ENCODE measurements at regions not wholly inside any gene's neighbourhood (a gene's known extent, or its start where the extent isn't known, plus 50 kb on each side); places are given as distances from the start of the nearest gene placed in this dataset.
"Not testable (repeated sequence)": the region's sequence is repeated elsewhere in the genome, so short reads cannot be mapped to it uniquely, and the experiment has no call there.

DNA sequence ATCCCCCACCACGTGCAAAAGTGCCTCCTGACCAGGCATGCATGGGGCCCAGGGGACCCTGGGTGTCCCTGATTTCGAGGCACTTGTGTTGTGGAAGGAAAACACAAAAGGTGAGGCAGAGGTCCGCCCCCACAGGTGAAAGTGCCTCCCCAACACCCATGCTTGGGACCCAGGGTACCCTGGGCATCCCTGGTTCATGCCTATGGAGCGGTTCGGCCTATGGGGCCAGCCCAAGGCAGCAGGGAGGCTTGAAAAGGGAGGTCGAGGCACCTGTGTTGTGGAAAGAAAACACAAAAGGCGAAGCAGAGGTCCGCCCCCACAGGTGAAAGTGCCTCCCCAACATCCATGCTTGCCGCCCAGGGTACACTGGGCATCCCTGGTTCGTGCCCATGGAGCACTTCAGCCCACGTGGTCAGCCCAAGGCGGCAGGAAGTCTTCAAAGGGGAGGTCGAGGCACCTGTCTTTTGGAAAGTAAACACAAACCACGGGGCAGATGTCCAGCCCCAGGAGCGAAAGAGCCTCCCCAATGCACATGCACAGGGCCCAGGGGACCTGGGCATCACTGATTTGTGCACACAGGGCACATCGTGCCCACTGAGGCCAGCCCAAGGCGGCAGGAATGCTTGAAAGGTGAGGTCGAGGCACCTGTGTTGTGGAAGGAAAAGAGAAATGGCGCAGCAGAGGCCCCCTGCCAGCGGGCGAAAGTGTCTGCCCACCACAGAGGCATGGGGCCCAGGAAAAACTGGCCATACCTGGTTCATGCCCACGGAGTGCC, 375.5 kb downstream of the ALG10 start:
- DNase-seq: no peak

DNA sequence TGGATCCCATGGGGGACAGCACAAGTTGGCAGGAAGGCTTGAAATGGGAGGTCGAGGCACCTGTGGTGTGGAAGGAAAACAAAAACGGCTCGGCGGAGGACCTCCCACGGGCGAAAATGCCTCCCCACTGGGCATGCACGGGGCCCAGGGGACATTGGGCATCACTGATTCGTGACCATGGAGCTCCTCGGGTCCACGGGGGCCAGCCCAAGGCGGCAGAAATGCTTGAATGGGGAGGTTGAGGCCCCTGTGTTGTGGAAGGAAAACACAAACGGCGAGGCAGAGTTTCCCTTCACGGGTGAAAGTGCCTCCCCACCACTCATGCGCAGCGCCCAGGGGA, 376.0 kb downstream of the ALG10 start:
- DNase-seq: no peak

DNA sequence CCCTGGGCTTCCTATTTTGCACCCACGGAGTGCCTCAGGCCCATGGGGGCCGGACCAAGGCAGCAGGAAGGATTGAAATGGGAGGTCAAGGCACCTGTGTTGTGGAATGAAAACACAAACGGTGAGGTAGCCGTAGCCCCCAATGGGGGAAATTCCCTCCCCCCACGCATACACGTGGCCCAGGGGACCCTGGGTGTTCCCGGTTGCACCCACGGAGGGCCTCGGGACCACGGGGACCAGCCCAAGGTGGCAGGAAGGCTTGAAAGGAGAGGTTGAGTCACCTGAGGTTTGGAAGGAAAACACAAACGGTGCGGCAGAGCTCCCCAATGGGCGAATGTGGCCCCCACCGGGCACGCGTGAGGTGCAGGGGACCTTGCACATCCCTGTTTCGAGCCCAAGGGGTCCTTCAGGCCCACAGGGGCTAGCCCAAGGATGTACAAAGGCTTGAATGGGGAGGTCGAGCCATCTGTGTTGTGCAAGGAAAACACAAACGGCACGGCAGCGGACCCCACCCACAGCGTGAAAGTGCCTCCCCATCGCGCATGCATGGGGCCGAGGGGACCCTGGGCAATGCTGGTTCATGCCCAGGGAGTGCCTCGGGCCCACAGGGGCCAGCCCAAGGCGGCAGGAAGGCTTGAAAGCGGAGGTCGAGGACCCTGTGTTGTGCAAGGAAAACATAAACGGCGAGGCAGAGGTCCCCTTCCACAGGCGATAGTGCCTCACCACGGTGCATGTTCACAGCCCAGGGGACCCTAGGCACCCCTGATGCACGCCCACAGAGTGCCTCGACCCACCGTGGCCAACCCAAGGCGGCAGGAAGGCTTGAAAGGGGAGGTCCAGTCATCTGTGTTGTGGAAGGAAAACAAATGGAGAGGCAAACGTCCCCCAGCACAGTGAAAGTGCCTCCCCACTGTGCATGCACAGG, 376.7 kb downstream of the ALG10 start:
- DNase-seq: no peak

DNA sequence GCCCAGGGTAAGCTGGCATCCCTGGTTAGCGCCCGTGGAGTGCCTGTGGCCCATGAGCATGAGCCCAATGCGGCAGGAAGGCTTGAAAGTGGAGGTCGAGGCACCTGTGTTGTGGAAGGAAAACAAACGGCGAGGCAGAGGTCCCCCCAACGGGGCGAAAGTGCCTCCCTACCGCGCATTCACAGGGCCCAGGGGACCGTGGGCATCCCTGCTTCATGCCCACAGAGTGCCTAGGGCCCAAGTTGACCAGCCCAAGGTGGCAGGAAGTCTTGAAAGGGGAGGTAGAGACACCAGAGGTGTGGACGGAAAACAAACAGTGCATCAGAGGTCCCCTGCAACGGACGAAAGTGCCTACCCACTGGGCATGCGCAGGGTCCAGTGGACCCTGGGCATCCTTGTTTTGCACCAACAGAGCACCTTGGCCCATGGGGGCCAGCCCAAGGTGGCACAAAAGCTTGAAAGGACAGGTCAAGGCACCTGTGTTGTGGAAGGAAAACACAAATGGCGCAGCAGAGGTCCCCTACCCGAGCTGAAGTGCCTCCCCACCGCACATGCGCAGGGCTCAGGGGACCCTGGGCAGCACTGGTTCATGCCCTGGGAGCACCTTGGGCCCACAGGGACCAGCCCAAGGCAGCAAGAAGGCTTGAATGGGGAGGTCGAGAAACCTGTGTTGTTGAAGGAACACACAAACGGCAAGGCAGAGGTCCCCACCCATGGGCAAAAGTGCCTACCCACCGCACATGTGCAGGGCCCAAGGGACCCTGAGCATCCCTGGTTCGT, 377.5 kb downstream of the ALG10 start:
- DNase-seq: no peak

DNA sequence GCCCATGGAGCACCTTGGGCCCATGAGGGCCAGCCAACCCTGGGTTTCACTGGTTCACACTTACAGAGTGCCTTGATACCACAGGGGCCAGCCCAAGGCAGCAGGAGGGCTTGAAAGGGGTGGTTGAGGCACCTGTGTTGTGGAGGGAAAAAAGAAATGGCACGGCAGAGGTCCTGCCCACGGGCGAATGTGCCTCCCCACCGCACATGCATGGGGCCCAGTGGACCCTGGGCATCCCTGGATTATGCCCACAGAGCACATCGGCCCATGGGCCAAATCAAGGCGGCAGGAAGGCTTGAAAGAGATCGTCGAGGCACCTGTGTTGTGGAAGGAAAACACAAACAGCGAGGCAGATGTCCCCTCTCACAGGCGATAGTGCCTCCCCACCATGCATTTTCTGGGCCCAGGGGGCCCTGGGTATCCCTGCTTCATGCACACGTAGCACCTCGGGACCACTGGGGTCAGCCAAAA, 378.1 kb downstream of the ALG10 start:
- DNase-seq: no peak

DNA sequence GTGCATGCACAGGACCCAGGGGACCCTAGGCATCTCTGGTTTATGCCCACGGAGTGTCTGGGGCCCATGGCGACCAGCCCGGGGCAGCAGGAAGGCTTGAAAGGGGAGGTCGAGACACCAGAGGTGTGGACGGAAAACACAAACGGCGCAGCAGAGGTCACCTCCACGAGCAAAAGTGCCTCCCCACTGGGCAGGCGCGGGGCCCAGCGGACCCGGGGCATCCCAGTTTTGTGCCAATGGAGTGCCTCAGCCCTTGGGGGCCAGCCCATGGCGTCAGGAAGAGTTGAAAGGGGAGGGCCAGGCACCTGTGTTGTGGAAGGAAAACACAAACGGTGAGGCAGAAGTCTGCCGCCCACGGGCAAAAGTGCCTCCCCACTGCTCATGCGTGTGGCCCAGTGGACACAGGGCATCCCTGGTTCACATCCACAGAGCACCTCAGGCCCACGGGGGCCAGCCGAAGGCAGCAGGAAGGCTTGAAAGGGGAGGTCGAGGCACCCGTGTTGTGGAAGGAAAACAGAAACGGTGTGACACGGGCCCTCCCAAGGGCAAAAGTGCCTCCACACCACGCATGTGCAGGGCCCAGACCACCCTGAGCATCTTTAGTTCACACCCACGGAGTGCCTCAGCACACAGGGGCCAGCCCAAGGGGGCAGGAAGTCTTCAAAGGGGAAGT, 378.8 kb downstream of the ALG10 start:
- no peak for DNase-seq

DNA sequence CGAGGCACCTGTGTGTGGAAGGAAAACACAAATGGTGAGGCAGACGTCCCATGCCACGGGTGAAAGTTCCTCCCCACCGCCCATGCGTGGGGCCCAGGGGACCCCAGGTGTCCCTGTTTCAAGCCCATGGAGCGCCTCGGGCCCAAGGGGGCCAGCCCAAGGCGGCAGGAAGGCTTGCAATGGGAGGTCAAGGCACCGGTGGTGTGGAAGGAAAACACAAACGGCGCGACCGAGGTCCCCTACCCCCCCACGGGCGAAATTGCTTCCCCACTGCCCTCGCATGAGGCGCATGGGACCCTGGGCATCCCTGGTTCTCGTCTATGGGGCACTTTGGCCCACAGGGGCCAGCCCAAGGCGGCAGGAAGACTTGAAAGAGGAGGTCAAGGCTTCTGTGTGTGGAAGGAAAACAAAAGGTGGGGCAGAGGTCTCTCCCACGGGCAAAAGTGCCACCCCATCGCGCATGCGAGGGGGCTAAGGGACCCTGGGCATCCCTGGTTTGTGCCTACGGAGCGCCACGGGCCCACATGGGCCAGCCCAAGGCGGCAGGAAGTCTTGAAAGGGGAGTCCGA, 379.4 kb downstream of the ALG10 start:
- DNase-seq: no peak

DNA sequence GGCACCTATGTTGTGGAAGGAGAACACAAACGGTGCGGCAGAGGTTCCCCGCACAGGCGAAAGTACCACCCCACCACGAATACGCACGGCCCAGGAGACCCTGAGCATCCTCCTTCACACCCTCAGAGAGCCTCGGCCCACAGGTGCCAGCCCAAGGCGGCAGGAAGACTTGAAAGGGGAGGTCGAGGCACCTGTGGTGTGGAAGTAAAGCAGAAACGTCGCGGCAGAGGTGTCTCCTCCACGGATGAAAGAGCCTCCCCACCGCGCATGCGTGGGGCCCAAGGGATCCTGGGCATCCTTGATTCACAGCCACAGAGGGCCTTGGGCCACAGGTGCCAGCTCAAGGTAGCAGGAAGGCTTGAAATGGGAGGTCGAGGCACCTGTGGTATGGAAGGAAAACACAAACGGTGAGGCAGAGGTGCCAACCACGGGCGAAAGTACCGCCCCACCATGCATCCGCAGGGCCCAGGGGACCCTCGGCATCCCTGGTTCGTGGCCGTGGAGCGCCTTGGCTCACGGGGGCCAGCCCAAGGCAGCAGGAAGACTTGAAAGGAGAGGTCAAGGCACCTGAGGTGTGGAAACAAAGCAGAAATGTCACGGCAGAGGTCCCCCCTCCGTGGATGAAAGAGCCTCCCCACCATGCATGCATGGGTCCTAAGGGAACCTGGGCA, 380.1 kb downstream of the ALG10 start:
- no peak for DNase-seq

DNA sequence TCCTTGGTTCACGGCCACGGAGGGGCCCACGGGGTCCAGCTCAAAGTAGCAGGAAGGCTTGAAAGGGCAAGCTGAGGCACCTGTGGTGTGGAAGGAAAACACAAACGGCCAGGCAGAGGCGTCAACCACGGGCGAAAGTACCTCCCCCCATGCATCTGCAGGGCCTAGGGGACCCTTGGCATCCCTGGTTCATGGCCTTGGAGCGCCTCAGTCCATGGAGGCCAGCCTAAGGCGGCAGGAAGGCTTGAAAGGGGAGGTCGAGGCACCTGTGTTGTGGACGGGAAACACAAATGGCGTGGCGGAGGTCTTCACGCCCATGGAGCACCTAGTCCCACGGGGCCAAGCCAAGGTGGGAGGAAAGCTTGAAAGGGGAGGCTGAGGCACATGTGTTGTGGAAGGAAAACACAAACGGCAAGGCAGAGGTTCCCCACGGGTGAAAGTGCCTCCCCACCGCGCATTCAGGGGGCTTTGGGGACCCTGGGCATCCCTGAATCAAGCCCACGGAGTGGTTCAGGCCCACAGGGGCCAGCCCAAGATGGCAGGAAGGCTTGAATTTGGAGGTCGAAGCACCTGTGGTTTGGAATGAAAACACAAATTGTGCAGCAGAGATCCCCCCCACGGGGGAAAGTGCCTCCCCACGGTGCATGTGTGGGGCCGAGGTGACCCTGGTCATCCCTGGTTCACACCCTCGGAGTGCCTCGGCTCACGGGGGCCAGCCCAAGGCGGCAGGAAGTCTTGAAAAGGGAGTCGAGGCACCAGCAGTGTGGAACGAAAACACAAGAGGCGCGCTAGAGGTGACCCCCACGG, 380.8 kb downstream of the ALG10 start:
- DNase-seq: no peak

DNA sequence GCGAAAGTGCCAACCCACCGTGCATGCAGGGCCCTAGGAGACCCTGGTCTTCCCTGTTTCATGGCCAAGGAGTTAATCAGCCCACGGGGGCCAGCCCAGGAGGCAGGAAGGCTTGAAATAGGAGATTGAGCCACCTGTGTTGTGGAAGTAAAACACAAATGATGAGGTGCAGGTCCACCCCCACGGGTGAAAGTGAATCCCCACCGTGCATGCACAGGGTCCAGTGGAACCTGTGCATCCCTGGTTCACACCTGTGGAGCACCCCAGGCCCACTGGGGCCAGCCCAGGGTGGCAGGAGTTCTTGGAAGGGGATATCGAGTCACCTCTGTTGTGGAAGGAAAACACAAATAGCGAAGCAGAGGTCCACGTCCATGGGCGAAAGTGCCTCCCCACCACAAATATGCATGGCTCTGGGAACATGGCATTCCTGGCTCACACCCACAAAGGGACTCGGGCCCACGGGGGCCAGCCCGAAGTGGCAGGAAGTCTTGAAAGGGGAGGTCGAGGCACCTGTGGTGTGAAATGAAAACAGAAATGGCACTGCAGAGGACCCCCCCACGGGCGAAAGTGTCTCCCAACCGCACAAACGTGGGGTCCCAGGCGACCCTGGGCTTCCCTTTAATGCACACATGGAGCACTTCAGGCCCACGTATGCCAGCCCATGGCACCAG, 381.5 kb downstream of the ALG10 start:
- no peak for DNase-seq

DNA sequence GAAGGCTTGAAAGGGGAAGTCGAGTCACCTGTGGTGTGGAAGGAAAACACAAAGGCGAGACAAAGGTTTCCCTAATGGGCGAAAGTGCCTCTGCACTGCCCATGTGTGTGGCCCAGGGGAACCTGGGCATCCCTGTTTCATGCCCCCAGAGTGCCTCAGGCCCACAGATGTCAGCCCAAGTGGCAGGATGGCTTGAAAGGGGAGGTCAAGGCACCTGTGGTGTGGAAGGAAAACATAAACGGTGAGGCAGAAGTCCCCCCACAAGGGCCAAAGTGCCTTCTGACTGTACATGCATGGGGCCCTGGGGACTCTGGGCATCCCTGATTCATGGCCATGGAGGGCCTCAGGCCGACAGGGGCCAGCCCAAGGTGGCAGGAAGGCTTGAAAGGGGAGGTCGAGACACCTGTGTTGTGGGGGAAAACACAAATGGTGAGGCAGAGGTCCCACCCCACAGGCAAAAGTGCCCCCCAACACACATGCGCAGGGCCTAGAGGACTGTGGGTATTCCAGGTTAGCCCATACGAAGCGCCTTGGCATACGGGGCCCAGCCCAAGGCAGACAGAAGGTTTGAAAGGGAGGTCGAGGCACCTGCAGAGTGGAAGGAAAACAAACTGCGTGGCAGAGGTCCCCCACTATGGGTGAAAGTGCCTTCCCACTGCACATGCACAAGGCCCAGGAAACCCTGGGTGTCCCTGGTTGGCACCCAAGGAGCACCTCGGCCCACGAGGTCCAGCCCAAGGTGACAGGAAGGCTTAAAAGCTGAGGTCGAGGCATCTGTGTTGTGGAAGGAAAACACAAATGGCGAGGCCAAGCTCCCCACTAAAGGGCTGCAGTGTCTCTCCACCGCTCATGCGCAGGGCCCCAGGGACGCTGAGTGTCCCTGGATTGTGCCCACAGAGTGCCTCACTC, 382.3 kb downstream of the ALG10 start:
- DNase-seq: no peak

DNA sequence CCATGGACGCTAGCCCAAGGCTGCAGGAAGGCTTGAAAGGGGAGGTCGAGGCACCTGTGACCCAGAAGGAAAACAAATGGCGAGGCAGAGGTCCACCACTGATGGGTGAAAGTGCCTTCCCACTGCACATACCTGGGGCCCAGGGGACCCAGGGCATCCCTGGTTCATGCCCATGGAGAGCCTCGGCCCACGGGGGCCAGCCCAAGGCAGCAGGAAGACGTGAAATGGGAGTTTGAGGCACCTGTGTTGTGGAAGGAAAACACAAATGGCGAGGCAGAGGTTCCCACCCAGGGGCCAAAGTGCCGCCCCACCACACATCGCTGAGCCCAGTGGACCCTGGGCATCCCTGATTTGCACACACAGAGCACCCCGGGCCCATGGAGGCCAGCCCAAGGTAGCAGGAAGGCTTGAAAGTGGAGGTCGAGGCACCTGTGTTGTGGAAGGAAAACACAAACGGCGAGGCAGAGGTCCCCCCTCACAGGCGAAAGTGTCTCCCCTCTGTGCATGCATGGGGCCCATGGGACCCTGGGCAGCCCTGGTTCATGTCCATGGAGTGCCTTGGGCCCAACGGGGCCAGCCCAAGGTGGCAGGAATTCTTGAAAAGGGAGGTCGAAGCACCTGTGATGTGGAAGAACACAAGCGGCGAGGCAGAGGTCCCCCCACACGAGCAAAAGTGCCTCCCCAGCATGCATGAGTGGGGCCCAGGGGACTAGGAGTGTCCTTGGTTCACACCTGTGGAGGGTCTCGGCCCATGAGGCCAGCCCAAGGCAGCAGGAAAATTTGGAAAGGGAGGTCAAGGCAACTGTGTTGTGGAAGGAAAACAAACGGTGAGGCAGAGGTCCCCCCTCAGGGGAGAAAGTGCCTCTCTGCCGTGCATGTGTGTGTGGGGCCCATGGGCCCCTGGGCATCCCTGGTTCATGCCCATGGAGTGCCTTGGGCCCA, 383.3 kb downstream of the ALG10 start:
- no peak for DNase-seq

DNA sequence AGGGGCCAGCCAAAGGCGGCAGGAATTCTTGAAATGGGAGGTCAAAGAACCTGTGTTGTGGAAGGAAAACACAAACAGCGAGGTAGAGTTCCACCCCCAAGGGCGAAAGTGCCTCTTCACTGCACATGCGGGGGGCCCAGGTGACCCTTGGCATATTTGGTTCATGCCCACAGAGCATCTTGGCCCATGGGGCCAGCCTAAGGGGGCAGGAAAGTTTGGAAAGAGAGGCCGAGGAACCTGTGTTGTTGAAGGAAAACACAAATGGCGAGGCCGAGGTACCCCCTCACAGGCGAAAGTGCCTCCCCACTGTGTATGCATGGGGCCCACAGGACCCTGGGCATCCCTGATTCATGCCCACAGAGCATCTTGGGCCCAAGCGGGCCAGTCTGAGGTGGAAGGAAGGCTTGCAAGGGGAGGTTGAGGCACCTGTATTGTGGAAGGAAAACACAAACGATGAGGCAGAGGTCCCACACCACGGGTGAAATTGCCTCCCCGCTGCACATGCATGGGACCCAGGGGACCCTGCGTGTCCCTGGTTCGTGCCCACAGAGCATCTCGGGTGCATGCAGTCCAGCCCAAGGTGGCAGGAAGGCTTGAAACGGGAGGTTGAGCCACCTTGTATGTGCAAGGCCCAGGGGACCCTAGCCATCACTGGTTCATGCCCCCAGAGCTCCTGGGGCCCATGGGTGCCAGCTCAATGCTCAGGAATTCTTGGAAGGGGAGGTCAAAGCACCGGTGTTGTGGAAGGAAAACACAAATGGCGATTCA, 384.1 kb downstream of the ALG10 start:
- DNase-seq: no peak

DNA sequence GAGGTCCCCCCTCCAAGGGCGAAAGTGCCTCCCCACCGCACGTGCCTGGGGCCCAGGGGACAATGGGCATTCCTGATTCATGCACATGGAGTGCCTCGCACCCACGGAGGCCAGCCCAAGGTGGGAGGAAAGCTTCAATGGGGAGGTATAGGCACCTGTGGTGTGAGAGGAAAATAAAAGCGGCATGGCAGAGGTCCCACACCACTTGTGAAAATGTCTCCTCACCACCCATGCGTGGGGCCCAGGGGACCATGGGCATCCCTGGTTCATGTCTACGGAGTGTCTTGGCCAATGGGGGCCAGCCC, 384.7 kb downstream of the ALG10 start:
- no peak for DNase-seq

DNA sequence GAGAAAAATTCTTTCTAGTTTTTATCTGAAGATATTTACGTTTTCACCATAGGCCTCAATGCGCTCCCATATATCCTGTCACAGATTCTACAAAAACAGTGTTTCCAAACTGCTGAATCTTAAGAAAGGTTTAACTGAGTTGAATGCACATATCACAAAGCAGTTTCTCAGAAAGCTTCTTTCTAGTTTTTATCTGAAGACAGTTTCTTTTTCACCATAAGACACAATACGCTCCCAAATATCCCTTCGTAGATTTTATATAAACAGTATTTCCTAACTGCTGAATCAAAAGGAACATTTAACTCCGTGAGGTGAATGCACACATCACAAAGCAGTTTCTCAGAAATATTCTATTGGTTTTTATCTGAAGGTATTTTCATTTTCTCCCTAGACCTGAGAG, 385.5 kb downstream of the ALG10 start:
- DNase-seq: no peak

DNA sequence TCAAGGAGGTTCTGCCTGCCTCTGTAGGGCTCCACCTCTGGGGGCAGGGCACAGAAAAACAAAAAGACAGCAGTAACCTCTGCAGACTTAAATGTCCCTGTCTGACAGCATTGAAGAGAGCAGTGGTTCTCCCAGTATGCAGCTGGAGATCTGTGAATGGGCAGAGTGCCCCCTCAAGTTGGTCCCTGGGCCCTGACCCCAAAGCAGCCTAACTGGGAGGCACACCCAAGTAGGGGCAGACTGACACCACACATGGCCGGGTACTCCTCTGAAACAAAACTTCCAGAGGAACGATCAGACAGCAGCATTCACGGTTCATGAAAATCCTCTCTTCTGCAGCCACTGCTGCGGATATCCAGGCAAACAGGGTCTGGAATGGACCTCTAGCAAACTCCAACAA, 409.2 kb downstream of the ALG10 start:
- not testable (repeated sequence) for DNase-seq
